Activated CD4-positive, alpha-beta memory T cell treated with anti-CD3 and anti-CD28 coated beads for 36 hours (primary cell): ENCODE measurements at regions not wholly inside any gene's neighbourhood (a gene's known extent, or its start where the extent isn't known, plus 50 kb on each side); places are given as distances from the start of the nearest gene placed in this dataset.

ENCODE experiments used
- CTCF ChIA-PET: fragments of 350-600 bp; sonication (Branson Sonifier 250); formaldehyde crosslinking; loops from one replicate; lab custom pipeline; 2021; ENCODE audit warnings: antibody characterized with exemption, inconsistent platforms; lab: Charles Lee
- POLR2A ChIA-PET: fragments of 350-600 bp; sonication (Branson Sonifier 250); formaldehyde crosslinking; loops from one replicate; lab custom pipeline; 2021; ENCODE audit warnings: antibody characterized with exemption; lab: Charles Lee
- DNase-seq: peaks from one replicate; pipeline ENCODE4 v3.0.0-alpha.2; 2020
- H3K27ac Mint-ChIP-seq: one replicate; pipeline ENCODE4 v1.8.0; 2021; ENCODE audit warnings: mixed read lengths
- H3K27me3 Mint-ChIP-seq: one replicate; pipeline ENCODE4 v1.8.0; 2021; ENCODE audit warnings: mixed read lengths
- H3K36me3 Mint-ChIP-seq: one replicate; pipeline ENCODE4 v1.8.0; 2021; ENCODE audit warnings: mixed read lengths
- H3K4me1 Mint-ChIP-seq: one replicate; pipeline ENCODE4 v1.8.0; 2021; ENCODE audit warnings: low read depth, mixed read lengths
- H3K4me3 Mint-ChIP-seq: one replicate; pipeline ENCODE4 v1.8.0; 2021; ENCODE audit warnings: mild to moderate bottlenecking, mixed read lengths
- H3K9me3 Mint-ChIP-seq: one replicate; pipeline ENCODE4 v1.8.0; 2021; ENCODE audit warnings: mixed read lengths
- intact Hi-C: fragments of 100-400 bp; cut with micrococcal nuclease; formaldehyde crosslinking; loops from one replicate; pipeline ENCODE4 v1.15.1; 2023

DNA sequence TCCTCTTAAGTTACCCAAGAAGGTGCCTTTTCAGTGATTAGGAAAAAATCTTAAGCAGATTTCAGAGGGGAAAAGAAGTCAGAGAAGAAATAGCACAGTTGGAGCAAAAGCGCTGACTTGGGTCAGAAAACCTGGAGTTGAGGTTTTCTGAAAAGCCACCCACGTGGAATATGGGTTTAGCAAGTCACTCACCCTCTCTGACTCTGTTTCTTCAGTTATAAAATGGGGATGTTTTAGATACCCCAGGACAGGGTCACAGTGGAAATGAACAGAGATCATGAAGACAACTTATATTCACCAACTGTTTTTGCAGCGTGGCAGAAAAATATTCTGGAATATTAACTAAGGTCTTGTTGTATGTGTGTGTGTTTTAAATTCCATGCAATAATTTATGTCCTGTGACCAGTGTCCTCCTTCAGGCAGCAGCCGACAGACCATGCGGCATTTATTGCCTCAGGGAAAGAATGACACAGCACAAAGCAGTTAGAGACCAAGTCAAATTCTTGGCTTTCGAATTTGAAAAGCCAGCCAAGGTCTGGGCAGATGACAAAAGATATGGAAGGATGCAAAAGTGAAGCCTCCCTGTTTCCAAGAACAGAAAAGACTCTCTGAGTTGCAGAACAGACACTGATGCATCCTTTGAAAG is 119.9 kb downstream of the MIAT start:
- POLR2A ChIA-PET: no interaction called here
- Mint-ChIP-seq H3K36me3 (peaks cover 69% of the 10 kb centered on the region), H3K4me3 (no peak overlapping the region), H3K27me3 (no peaks in the 10 kb centered on the region), H3K4me1 (no peaks in the 10 kb centered on the region), H3K27ac (no peak overlapping the region), H3K9me3 (peaks cover 5% of the 10 kb centered on the region)
- DNase-seq: no peak
- intact Hi-C loops: no loop called here
- CTCF ChIA-PET: no interaction called here

DNA sequence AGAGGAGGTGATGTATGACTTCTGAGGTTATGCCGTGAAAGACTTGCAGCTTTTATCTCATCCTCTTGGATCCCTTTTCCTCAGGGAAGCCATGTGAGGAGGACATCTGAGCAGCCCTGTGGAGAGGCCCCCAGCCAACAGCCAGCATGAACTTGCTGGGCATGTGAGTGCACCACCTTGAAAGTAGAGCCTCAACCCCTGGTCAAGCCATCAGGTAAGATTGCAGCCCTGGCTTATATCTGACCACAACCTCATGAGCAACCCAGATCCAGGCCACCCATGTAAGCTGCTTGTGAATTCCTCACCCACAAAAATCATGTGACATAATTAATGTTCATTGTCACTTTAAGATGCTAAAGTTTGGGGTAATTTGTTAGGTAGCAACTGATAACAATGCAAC is 121.0 kb downstream of the MIAT start:
- Mint-ChIP-seq H3K27ac (no peak overlapping the region), H3K4me3 (no peak overlapping the region), H3K4me1 (no peaks in the 10 kb centered on the region), H3K36me3 (peaks cover 70% of the 10 kb centered on the region), H3K9me3 (peaks cover 5% of the 10 kb centered on the region), H3K27me3 (no peaks in the 10 kb centered on the region)
- intact Hi-C loops: no loop called here
- no peak for DNase-seq
- ChIA-PET CTCF (no interaction called here), POLR2A (no interaction called here)

DNA sequence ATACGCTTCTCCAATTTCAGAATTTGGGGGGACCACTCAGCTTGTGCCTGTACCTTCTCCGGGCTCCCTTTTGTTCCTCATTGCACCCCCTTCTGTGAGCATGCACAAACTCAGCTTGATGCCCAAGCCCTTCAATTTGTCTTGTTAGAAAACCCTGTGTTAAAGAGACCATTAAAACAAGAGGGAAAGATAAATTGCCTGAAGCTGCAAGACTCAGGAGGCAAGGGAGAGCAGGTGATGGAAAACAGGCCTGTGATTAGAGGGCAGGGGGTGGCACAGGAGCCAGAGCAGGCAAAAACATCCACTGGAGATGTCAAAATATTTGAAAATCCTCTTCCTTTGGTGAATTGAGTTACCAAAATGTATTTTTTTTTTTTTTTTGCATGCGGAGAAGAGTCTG is 121.7 kb downstream of the MIAT start:
- Mint-ChIP-seq H3K27me3 (no peaks in the 10 kb centered on the region), H3K4me1 (no peaks in the 10 kb centered on the region), H3K4me3 (no peak overlapping the region), H3K36me3 (peaks cover 72% of the 10 kb centered on the region), H3K9me3 (peaks cover 5% of the 10 kb centered on the region), H3K27ac (no peak overlapping the region)
- POLR2A ChIA-PET: no interaction called here
- DNase-seq: no peak
- intact Hi-C loops: no loop called here
- CTCF ChIA-PET: interaction anchor here (1.6 kb wide), 1 partner anchor 100 kb away, joined by 5 read pairs; no protein-coding TSS in a partner anchor

DNA sequence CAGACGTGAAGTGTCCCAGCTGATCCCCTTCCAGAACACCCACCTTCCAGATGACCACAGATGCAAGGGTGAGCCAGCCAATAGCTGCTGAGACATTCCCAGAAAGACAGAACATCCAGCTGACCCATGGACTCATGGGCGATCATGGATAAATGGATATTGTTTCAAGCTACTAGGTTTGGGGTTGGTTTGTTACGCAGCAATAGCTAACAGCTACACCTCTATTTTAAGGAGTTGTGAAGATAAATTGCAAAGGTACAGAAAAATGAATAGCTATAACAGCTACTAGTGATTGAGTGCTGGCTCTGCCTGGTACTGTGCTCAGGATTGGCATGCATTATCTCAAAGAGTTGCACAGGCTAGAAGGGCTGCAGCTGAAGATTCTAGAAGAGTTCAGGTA is 122.5 kb downstream of the MIAT start:
- H3K27me3 Mint-ChIP-seq: no peaks in the 10 kb centered on the region
- intact Hi-C loops: no loop called here
- CTCF ChIA-PET: interaction anchor here (1.6 kb wide), 1 partner anchor 101 kb away, joined by 5 read pairs; no protein-coding TSS in a partner anchor
- DNase-seq: no peak
- no peaks in the 10 kb centered on the region for H3K4me1 Mint-ChIP-seq
- H3K9me3 Mint-ChIP-seq: peaks cover 5% of the 10 kb centered on the region
- H3K36me3 Mint-ChIP-seq: peaks cover 65% of the 10 kb centered on the region
- POLR2A ChIA-PET: no interaction called here
- H3K4me3 Mint-ChIP-seq: no peak overlapping the region
- no peak overlapping the region for H3K27ac Mint-ChIP-seq

DNA sequence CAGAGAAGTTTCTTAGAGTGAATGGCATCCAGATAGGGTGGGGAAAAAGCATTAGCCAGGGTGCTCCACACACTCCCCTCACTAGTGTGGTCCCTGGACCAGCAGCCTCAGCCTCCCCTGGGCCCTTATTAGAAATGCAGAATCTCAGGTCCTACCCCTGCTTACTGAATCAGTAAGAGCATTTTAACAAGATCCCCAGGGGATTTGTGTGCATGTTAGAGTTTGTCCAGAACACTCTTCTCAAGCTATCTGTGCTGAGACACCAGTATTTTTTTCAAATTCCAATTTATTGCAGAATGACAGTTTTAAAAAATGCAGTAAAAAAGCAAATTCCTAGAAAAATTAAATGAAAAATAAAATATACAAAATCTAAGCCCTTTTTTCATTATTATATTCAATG is 123.1 kb downstream of the MIAT start:
- DNase-seq: no peak
- intact Hi-C loops: no loop called here
- Mint-ChIP-seq H3K27ac (no peak overlapping the region), H3K4me3 (no peak overlapping the region), H3K4me1 (no peaks in the 10 kb centered on the region), H3K9me3 (peaks cover 5% of the 10 kb centered on the region), H3K27me3 (no peaks in the 10 kb centered on the region), H3K36me3 (peaks cover 62% of the 10 kb centered on the region)
- ChIA-PET CTCF (interaction anchor here (1.6 kb wide), 1 partner anchor 102 kb away, joined by 5 read pairs; no protein-coding TSS in a partner anchor), POLR2A (no interaction called here)

DNA sequence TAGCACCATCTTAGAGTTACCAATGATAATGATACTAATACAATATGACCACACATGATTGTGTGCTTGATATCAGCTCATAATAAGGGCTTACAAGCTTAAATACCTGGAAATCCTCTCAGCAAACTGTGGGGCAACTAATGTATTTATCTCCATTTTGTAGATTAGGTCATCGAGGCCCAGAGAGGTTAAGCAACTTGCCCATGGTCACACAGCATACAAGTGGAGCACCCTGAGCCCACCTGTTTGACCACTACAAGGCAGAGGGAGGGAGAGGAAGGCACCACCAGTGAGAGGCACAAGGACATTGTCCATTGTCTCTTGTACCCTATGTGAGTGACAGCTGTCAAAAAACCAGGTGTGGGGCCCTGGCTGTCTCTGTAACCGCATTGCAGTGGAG is 123.7 kb downstream of the MIAT start:
- CTCF ChIA-PET: no interaction called here
- H3K27me3 Mint-ChIP-seq: no peaks in the 10 kb centered on the region
- H3K9me3 Mint-ChIP-seq: peaks cover 5% of the 10 kb centered on the region
- intact Hi-C loops: no loop called here
- no peak overlapping the region for H3K4me3 Mint-ChIP-seq
- H3K36me3 Mint-ChIP-seq: peaks cover 59% of the 10 kb centered on the region
- DNase-seq: no peak
- H3K4me1 Mint-ChIP-seq: no peaks in the 10 kb centered on the region
- POLR2A ChIA-PET: no interaction called here
- H3K27ac Mint-ChIP-seq: no peak overlapping the region

DNA sequence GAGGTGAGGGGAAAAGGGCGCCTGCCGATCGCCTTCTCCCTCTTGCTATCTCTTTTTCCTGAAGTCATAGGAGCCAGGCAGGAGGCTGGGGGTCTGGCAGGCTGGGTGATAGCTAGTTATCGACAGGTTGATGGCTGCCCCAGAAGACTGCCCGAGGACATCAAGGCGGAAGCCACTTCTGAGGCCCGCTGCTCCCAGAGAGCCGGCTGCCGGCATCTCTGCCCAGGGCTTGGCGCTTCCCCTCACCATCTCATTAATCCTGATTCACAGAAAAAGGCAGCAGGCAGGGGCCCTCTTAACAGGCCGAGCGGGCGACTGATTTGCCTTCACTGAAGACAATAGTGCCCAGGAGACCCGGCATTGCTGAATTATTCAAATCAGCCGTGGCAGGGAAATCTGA is 124.2 kb downstream of the MIAT start:
- no peak for DNase-seq
- Mint-ChIP-seq H3K27me3 (no peaks in the 10 kb centered on the region), H3K9me3 (peaks cover 5% of the 10 kb centered on the region), H3K27ac (no peak overlapping the region), H3K36me3 (peaks cover 54% of the 10 kb centered on the region), H3K4me1 (no peaks in the 10 kb centered on the region), H3K4me3 (no peak overlapping the region)
- ChIA-PET POLR2A (no interaction called here), CTCF (no interaction called here)
- intact Hi-C loops: no loop called here

DNA sequence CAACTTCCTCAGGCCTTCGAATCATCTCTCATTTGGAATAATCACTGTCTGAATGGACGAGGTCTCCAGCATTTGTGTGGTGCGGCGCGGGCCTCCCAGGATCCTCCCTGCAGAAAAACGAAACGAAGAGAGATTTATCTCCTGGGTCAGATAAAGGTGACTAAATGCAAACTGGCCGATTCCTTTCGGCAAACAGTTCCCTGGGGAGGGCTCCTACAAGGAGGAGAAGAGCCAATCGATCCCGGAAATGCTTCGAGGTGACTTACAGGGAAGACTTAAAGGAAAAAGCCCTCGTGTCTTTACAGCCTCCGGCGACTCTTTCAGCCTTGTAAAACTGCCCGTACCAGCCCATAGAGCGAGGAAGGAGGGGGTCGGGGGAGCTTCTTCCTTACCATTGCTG is 126.5 kb downstream of the MIAT start:
- intact Hi-C loops: no loop called here
- H3K36me3 Mint-ChIP-seq: peaks cover 36% of the 10 kb centered on the region
- no peaks in the 10 kb centered on the region for H3K27me3 Mint-ChIP-seq
- CTCF ChIA-PET: interaction anchor here (0.9 kb wide), 1 partner anchor 105 kb away, joined by 3 read pairs; no protein-coding TSS in a partner anchor
- H3K4me3 Mint-ChIP-seq: no peak overlapping the region
- POLR2A ChIA-PET: no interaction called here
- peaks cover 5% of the 10 kb centered on the region for H3K9me3 Mint-ChIP-seq
- H3K4me1 Mint-ChIP-seq: no peaks in the 10 kb centered on the region
- no peak for DNase-seq
- H3K27ac Mint-ChIP-seq: no peak overlapping the region

DNA sequence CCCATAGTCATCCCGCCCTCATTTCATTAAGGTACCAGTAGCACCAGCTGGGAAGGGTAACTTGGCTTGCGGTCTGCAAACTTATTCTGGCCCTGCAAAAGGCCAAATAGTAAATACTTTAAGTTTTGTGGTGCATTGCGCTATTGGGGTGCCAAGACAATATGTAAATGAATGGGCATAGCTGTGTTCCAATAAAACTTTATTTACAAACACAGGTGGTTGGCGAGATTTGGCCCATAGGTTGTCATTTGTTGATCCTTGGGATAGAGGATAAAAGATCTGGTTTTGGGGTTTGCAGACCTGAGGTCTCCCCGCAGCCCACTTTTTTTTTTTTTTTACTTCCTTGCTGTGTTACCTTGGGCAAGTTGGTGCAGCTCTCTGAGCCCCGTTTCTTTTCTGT is 127.4 kb downstream of the MIAT start:
- Mint-ChIP-seq H3K4me3 (no peak overlapping the region), H3K9me3 (peaks cover under 1% of the 10 kb centered on the region), H3K27ac (no peak overlapping the region), H3K4me1 (no peaks in the 10 kb centered on the region), H3K36me3 (peaks cover 29% of the 10 kb centered on the region), H3K27me3 (no peaks in the 10 kb centered on the region)
- intact Hi-C loops: no loop called here
- ChIA-PET POLR2A (no interaction called here), CTCF (no interaction called here)
- DNase-seq: no peak

DNA sequence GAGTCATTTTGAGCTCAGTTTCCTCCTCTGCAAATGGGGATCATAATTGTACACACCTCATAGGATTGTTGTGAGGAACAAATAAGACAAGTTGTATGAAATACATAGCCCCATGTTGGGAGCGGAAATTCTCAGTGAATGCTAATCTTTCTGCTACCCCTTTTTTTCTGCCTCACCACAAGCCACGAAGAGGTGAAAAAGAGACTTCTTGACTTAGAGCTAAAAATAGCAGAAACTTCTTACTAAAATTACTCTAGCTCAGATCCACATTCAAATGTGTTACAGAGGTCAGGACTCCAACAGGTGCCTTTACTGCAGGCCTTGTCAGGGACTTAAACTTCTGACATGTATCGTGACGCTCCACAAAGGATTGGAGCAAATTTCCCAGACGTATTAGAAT is 128.5 kb downstream of the MIAT start:
- POLR2A ChIA-PET: no interaction called here
- H3K27me3 Mint-ChIP-seq: no peaks in the 10 kb centered on the region
- H3K27ac Mint-ChIP-seq: no peak overlapping the region
- H3K4me1 Mint-ChIP-seq: no peaks in the 10 kb centered on the region
- CTCF ChIA-PET: interaction anchor here (0.9 kb wide), 1 partner anchor 30 kb away, joined by 4 read pairs; no protein-coding TSS in a partner anchor
- intact Hi-C loops: no loop called here
- DNase-seq: no peak
- H3K36me3 Mint-ChIP-seq: peaks cover 27% of the 10 kb centered on the region
- H3K9me3 Mint-ChIP-seq: no peaks in the 10 kb centered on the region
- H3K4me3 Mint-ChIP-seq: no peak overlapping the region

DNA sequence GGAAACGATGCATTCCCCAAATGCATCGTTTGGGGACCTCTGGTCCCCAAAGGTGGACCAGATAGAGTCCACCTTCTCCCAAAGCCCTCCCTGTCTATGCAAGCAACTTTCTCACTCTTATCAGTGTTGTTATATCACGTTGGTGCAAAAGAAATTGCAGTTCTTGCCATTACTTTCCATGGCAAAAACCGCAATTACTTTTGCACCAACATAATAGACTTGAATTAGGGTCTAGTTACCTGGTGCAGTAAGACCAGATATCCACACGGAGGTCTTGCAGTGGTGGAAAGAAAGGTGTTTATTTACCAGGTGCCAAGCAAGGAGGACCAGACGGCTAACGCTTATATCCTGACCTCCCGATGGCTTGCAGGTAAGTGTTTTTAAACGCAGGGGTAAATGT is 129.0 kb downstream of the MIAT start:
- Mint-ChIP-seq H3K4me3 (no peak overlapping the region), H3K9me3 (no peaks in the 10 kb centered on the region), H3K27ac (no peak overlapping the region), H3K27me3 (no peaks in the 10 kb centered on the region), H3K36me3 (peaks cover 29% of the 10 kb centered on the region), H3K4me1 (no peaks in the 10 kb centered on the region)
- intact Hi-C loops: no loop called here
- DNase-seq: no peak
- ChIA-PET POLR2A (no interaction called here), CTCF (interaction anchor here (0.6 kb wide), 1 partner anchor 34 kb away, joined by 4 read pairs; no protein-coding TSS in a partner anchor)

DNA sequence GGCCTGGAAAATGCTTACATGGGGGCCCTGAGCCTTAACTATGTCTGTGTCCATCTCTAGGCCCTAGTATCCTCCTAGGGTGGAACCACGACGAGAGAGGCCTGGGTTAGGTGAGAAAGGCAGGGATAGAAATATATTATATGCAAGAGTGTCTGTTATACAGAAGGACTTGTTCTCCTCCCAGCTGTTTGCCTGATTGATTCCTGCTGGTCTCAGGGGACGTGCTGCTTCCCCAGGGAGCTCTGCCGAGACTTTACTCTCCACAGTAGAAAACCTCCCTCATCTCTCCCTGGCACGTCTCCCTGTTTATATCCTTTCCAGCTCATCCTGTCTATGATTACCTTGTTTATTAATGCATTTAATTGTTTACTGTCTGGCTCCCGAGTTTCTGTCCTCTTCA is 132.6 kb downstream of the MIAT start:
- H3K27ac Mint-ChIP-seq: no peak overlapping the region
- no peak for DNase-seq
- H3K27me3 Mint-ChIP-seq: no peaks in the 10 kb centered on the region
- peaks cover 43% of the 10 kb centered on the region for H3K36me3 Mint-ChIP-seq
- no peaks in the 10 kb centered on the region for H3K4me1 Mint-ChIP-seq
- ChIA-PET CTCF (interaction anchor here (1.0 kb wide), 1 partner anchor 46 kb away, joined by 3 read pairs; no protein-coding TSS in a partner anchor), POLR2A (no interaction called here)
- no peak overlapping the region for H3K4me3 Mint-ChIP-seq
- no peaks in the 10 kb centered on the region for H3K9me3 Mint-ChIP-seq
- intact Hi-C loops: no loop called here

DNA sequence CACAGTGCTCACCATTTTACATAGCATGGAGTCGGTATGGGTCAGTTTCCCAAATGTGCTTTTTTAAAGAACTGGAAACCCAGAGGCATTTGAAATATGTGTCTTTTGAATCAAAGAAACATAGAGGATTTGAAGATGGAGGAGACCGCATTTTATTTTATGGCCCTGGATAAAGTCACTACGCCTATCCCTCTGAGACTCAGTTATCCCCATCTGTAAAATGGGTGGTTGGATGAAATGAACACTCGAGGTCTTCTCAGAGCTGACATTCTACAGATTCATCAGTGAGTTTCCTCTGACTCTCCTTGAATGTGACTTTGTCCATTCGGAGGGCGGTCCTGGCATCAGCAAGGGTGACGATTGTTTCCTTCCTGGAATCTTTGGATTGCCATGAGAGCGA is 135.1 kb downstream of the MIAT start:
- no peaks in the 10 kb centered on the region for H3K4me1 Mint-ChIP-seq
- CTCF ChIA-PET: no interaction called here
- H3K27me3 Mint-ChIP-seq: no peaks in the 10 kb centered on the region
- intact Hi-C loops: no loop called here
- H3K36me3 Mint-ChIP-seq: peaks cover 45% of the 10 kb centered on the region
- no peak overlapping the region for H3K4me3 Mint-ChIP-seq
- no peak overlapping the region for H3K27ac Mint-ChIP-seq
- DNase-seq: no peak
- POLR2A ChIA-PET: no interaction called here
- no peaks in the 10 kb centered on the region for H3K9me3 Mint-ChIP-seq
